Putamen (tissue), 1 donor: ENCODE measurements at regions not wholly inside any gene's neighbourhood (a gene's known extent, or its start where the extent isn't known, plus 50 kb on each side); places are given as distances from the start of the nearest gene placed in this dataset.

Source experiments
- DNase-seq: peaks from one replicate; pipeline ENCODE4 v3.0.0-alpha.2; 2016; ENCODE audit warnings: low spot score

DNA sequence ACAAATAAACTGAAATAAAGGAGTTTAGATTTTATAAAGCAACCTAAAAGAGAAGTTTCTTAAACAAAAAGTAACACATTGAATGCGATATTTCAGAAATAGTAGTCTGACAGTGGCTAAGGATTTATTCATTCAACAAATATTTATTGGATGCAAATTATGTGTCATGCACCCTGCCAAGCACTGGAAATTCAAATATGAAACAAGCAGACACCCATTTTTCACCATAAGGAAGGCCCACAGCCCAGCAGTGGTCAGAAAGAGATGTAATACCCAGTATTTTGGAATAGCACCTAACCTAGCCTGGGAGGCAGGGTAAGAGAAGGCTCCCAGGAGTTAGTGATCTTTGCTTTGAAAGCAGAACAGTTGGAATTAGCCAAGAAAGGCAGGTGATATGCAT is 855.1 kb upstream of the TENM3 start:
- DNase-seq = no peak

- no peak for DNase-seq
These were observed 826.2 kb upstream of the TENM3 start for GRCh38 chr4:181416966-181417365.

GRCh38 chr4:181418496-181418895 is 824.7 kb upstream of the TENM3 start:
- no peak for DNase-seq

DNA sequence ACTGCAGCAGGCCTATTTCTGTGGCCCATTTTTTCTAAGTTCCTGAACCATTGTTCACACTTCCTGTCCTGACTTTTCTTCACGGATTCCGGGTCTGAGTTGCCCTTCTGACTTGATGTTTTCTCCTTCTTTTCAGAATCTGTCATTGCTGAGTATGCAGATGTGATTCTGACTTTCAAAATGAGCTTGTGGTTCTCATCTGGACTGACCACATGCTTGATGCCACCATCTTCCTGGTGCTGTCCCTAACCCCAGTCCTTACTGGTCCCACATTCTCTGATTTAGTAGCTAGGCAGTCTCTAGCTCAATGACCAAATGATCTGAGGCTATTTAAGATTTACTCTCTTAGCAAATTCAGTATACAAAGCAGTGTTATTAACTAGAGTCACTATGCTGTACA is 822.3 kb upstream of the TENM3 start:
- DNase-seq = no peak

GRCh38 chr4:181424362-181425016 is 818.7 kb upstream of the TENM3 start:
- no peak for DNase-seq

- DNase-seq = no peak
These were observed 816.1 kb upstream of the TENM3 start for GRCh38 chr4:181427076-181427475.

DNA sequence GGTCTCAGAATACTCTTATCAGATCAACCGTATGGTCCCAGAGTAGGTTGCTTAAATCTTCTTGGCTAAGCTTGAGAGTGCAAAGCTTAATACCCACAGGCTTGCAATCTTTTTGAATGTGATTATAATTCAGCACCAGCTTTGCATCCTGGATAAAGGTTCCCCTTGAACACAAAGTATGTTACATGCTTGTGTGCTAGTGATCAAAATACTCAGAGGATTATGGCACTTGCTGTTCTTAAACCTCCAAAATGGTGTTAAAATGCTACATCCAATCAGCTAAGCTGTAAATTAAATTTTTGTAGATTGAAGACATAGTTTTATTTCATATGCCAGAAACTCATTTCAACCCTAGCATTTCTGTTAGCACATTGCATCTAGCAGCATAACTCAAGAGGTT is 812.2 kb upstream of the TENM3 start:
- DNase-seq = no peak

DNA sequence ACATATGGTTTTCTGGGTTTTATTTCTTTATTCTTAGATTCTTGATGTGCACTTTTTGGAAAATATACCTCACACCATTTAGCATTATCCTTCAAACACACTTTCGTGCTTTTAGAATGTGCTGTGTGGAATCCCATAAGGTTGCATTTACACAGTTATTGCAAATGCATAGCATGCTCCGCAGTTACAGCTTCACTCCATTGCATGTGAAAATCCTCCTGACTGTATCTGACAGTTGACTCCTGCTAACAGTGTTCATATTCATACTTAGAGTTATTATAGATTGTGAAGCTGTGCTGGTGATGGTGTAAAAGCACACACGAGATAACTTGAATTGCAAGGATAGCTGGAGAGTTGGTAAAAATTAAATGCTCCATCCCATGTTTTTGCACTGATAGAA is 811.5 kb upstream of the TENM3 start:
- DNase-seq = no peak

GRCh38 chr4:181432335-181432734 is 810.9 kb upstream of the TENM3 start:
- DNase-seq = no peak

- DNase-seq = no peak
These were observed 805.3 kb upstream of the TENM3 start for GRCh38 chr4:181437895-181438294.

- DNase-seq = no peak
These were observed 804.6 kb upstream of the TENM3 start for GRCh38 chr4:181438641-181439040.

DNA sequence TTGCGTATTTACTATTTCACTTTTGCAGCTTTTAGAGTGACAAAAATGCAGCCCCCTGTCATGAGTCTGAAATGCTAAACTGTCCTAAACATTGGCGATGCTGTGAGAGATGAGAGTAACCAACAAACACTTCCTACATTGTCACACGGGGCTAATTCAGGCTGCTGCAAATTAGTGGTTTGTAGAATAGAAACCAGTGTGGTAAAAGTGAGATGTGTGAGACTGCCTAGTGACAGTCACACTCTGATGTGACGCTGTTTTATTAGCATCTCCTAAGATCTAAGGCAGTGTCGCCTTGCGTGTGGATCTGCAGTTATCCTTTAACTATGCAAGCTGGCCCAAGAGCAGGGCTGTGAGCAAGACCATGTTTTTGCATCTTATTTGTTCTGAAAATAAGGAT is 800.2 kb upstream of the TENM3 start:
- no peak for DNase-seq

DNA sequence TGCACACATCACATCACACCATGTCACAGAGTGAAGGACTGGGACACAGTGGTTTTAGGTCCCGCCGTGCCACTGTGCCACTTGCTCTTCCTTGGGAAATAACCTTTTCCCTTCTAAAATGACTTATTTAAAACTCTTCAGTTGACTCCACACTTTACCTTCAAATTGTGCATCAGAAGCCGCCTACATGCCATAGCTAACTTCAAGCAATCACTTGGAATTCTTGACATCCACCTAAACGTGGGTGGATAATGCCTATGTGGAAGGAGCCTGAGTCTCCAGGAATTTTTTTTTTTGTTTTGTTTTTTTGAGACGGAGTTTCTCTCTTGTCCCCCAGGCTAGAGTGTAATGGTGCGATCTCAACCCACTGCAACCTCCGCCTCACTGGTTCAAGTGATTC is 777.4 kb upstream of the TENM3 start:
- DNase-seq = peak; percentile 45

DNA sequence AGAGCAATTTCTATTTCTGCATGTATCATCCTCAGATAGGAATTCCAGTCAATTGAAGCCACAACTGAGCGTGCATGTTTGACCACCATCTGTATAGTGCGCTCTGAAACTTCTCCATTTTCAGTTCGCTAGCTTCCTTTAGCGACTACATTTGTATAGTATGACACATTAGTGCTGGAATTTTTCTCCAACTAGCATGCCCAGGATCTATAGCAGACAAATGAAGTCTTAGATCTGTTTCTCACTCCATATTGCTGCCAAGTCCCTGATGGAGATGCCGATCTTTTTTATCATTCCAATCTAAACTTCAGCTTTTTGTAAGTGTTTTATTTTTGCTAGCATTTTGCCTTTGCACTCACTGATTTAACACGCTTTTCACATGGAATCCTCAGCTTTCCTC is 774.8 kb upstream of the TENM3 start:
- no peak for DNase-seq

DNA sequence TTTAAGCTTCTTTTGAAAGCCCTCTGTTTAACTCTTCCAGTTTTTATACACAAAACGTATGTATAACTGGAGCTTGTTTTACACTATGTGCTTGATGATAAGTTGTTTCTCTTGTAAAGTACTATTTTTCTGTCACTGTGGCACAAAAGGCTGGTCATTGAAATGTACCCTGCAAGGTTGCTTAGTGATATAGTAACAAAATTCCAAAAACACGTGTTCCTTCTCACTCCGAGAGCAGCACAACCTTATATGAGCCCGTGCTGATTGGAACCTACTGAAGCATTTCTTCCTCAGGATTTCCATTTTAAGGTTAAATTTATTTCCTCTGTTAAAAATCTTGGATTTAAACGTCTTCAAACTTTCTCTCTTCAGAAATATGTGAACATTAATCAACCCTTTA is 772.9 kb upstream of the TENM3 start:
- no peak for DNase-seq

GRCh38 chr4:181475359-181475758 is 767.8 kb upstream of the TENM3 start:
- no peak for DNase-seq

- DNase-seq = peak; percentile 56
These were observed 767.3 kb upstream of the TENM3 start for GRCh38 chr4:181475781-181476507.

DNA sequence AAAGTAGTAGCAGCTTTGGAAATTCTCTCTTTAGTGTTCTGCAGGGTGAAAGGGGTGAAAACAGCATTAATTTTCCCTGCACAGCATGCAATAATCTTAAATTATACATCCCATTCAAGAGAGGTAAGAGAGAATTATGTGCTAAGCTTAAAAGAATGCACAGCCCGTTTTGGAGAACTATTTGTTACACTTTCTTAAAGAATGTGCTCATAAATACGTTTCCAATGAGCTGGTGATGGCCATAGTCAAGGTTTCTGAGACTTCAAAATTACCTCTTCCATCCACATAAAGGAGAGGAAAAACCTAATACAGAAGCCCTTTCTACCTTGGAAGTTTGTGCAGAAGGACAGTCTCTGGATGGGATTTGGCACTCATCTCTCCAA is 766.7 kb upstream of the TENM3 start:
- DNase-seq = no peak

DNA sequence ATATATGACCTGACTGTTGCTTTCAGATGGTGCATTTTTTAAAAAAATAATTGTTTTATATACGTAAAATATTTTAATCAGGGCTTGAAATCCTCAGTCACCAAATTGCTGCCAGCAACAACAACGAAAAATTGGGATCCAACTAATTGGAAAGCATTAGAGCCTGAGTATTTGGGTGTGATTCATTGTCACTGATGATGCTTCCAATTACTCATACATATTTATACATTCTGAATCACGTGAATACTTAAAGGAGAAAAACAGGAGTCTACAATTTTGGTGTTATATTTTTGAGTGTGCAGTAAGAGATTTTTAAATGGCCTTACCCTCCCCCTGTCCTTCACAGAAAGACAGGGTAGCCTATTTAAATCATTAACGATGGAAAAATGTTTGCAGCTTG is 765.6 kb upstream of the TENM3 start:
- no peak for DNase-seq

GRCh38 chr4:181478656-181479055 is 764.5 kb upstream of the TENM3 start:
- DNase-seq = no peak

- DNase-seq = no peak
These were observed 764.1 kb upstream of the TENM3 start for GRCh38 chr4:181479141-181479540.

DNA sequence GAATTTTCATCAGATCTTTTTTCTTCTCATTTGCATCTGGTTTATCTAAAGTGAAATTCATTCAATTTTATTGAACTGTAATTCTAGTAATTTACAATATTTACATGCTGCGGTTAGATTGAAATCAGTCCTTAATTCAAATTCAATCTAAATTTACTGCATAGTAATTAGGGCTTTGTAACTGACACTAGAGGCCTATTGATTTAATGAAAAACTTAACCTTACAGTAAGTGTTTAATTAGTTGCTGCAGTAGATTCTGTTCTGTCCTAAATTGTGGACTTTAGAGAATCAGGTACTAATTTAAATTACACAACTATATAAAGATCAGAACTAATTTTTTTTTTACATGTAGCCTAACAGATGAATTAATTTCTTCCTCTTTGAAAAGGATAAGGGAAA is 758.8 kb upstream of the TENM3 start:
- DNase-seq = no peak

DNA sequence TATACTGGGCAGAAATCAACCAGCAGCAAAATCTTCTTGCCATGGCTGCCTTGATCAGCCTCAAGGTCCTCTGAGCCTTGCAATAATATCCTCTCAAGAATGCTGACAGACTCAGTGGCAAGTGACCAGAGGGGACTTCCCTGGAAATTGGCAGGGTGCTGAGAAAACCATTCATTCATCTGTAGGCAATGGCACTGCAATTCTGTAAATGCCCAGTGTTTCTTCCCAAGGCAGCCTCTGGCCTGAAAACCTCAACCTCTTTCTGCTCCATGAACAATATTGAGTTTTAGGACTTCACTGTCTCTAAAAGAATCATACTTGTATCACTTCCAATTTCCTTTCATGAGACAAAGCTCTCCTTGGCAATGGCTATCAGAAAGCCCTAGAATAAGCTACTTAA is 754.3 kb upstream of the TENM3 start:
- peak; percentile 18 for DNase-seq

DNA sequence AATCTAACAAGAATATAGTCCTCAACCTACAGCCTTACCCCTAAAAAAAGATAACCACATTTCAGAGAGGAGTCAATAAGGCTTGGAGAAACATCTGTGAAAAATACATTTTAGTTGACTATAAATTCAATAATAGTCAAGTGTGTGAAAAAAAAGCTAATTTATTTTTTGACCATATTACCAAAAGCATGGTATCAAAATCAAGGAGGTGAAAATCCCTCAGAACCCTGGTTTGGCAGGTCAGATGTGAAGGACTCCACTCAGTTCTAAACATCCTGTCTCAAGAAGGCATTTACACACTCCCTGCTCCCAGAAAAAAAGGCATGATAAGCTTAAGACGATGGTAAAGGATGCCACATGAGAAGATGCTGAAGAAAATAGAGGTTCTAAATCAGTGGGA is 745.1 kb upstream of the TENM3 start:
- DNase-seq = no peak
